Keratinocyte (primary cell): ENCODE measurements at regions not wholly inside any gene's neighbourhood (a gene's known extent, or its start where the extent isn't known, plus 50 kb on each side); places are given as distances from the start of the nearest gene placed in this dataset.
A peak's percentile ranks its signal among the peaks of the same experiment; 100 is the strongest.

Source experiments
- DNase-seq: peaks from one replicate; pipeline ENCODE4 v3.0.0-alpha.2; 2011; ENCODE audit warnings: low read depth, missing footprints, low spot score
- FAIRE-seq: peaks from 2 replicates; lab custom pipeline; 2011; peaks lifted over from hg19 to GRCh38; lab: Jason Lieb, UNC
- H2AFZ ChIP-seq: 2 replicates; pipeline ENCODE4 v1.6.0; 2012; ENCODE audit warnings: low read length, control low read depth, inconsistent platforms; ENCODE audit not compliant: control insufficient read depth
- H3K27ac ChIP-seq: 2 replicates; pipeline ENCODE4 v1.5.1; 2011; ENCODE audit warnings: low read length; ENCODE audit not compliant: control insufficient read depth, insufficient read depth
- H3K27me3 ChIP-seq: 3 replicates; pipeline ENCODE4 v1.6.0; 2011; ENCODE audit warnings: low read length; ENCODE audit not compliant: control insufficient read depth, insufficient read depth; ENCODE audit errors: extremely low read depth
- H3K36me3 ChIP-seq, 2 experiments: 2 replicates in 1 of 2; 3 replicates in 1 of 2; pipeline ENCODE4 v1.5.1; 2011; ENCODE audit warnings: low read length in 2 of 2, mild to moderate bottlenecking in 1 of 2; ENCODE audit not compliant: control insufficient read depth in 2 of 2, insufficient read depth in 2 of 2; ENCODE audit errors: extremely low read depth in 1 of 2
- H3K4me1 ChIP-seq: 3 replicates; pipeline ENCODE4 v1.5.1; 2011; ENCODE audit warnings: low read length; ENCODE audit not compliant: control insufficient read depth, insufficient read depth; ENCODE audit errors: extremely low read depth
- H3K4me2 ChIP-seq: 3 replicates; pipeline ENCODE4 v1.6.0; 2011; ENCODE audit warnings: low read depth, low read length; ENCODE audit not compliant: control insufficient read depth, insufficient read depth; ENCODE audit errors: extremely low read depth
- H3K4me3 ChIP-seq, 3 experiments: fragments of 200-600 bp in 1 of 3; sonication (generic) in 1 of 3; 2 replicates in 2 of 3; 3 replicates in 1 of 3; pipeline ENCODE4 v1.5.1; 2011 to 2016; ENCODE audit warnings: low read length in 3 of 3, mild to moderate bottlenecking in 3 of 3, control low read depth in 2 of 3, inconsistent platforms in 1 of 3, low read depth in 1 of 3, mixed read lengths in 1 of 3, mixed run types in 1 of 3, moderate library complexity in 1 of 3; ENCODE audit not compliant: control insufficient read depth in 2 of 3, insufficient read depth in 2 of 3; ENCODE audit errors: extremely low read depth in 1 of 3
- H3K79me2 ChIP-seq: 2 replicates; pipeline ENCODE4 v1.6.0; 2012; ENCODE audit warnings: low read length; ENCODE audit not compliant: control insufficient read depth, insufficient read depth
- H3K9ac ChIP-seq: 3 replicates; pipeline ENCODE4 v1.6.0; 2011; ENCODE audit warnings: low read length; ENCODE audit not compliant: control insufficient read depth, insufficient read depth; ENCODE audit errors: extremely low read depth
- H3K9me1 ChIP-seq: 3 replicates; pipeline ENCODE4 v1.6.0; 2011; ENCODE audit warnings: low read length; ENCODE audit not compliant: control insufficient read depth, insufficient read depth; ENCODE audit errors: extremely low read depth
- H3K9me3 ChIP-seq: 2 replicates; pipeline ENCODE4 v1.5.1; 2012; ENCODE audit warnings: low read depth, low read length; ENCODE audit not compliant: control insufficient read depth
- H4K20me1 ChIP-seq: 3 replicates; pipeline ENCODE4 v1.6.0; 2011; ENCODE audit warnings: low read length; ENCODE audit not compliant: control insufficient read depth, insufficient read depth; ENCODE audit errors: extremely low read depth
- EZH2 ChIP-seq: IDR thresholded peaks from one replicate; pipeline ENCODE4 v1.6.1; 2012; ENCODE audit warnings: inconsistent platforms, mild to moderate bottlenecking, low read length, moderate library complexity
- dilution Hi-C: fragments of 300-500 bp; cut with MboI; formaldehyde crosslinking; loops from one replicate; pipeline ENCODE4 v1.7.0; 2020; ENCODE audit warnings: low sequenced_read_pairs; ENCODE audit not compliant: extremely low pct_ligation_motif_present
- TF ChIP-seq, protein P1 (sequence below), 3 experiments: IDR thresholded peaks in 1 of 3; conservative IDR thresholded peaks in 1 of 3; optimal IDR thresholded peaks in 1 of 3; 2 replicates in 2 of 3; 3 replicates in 1 of 3; pipeline versions ENCODE3 to v1.5.1; 2011; ENCODE audit warnings: low read length in 3 of 3, mild to moderate bottlenecking in 3 of 3, moderate library complexity in 2 of 3, control low read depth in 1 of 3, inconsistent platforms in 1 of 3; ENCODE audit not compliant: insufficient read depth in 2 of 3; ENCODE audit errors: extremely low read depth in 1 of 3

DNA sequence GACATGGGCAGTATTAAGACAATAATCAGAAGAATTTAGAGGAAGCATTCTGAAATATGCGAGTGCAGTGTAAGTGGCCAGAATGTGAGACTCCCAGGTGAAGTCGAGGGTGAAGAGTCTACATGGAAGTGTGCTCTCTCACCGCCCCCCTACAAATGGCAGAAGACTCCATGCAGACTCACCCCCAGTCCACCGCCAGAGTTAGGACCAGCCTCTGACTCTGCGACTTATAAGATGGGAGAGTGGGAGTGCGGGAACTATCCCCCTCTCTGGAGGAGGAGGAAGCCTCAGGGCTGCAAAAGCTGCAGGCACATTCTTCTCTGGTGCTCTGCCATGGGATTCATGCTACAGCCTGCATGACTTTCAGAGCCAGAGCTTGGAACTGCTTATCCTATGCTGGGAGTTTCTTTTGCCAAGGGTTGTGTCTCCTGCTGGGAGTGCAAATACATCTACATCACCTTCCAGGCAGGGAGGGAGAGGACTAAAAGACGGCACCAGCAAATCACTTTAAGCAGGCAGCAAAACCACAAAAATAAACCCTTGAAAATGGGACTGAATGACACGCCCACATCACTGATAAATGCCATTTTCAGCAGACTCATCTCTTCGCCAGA is 206.7 kb upstream of the SULF2 start:
- H3K9me1 ChIP-seq = no peaks in the 10 kb centered on the region
- dilution Hi-C loops = no loop called here
- H2AFZ ChIP-seq = no peak overlapping the region
- FAIRE-seq (no peak), DNase-seq (no peak)
- peaks cover 10% of the 10 kb centered on the region for H3K4me1 ChIP-seq
- H3K4me2 ChIP-seq = peak overlapping the region; percentile 8
- peaks cover 14% of the 10 kb centered on the region for H3K9me3 ChIP-seq
- TF ChIP-seq EZH2 = no peak
- TF ChIP-seq, protein P1, sequence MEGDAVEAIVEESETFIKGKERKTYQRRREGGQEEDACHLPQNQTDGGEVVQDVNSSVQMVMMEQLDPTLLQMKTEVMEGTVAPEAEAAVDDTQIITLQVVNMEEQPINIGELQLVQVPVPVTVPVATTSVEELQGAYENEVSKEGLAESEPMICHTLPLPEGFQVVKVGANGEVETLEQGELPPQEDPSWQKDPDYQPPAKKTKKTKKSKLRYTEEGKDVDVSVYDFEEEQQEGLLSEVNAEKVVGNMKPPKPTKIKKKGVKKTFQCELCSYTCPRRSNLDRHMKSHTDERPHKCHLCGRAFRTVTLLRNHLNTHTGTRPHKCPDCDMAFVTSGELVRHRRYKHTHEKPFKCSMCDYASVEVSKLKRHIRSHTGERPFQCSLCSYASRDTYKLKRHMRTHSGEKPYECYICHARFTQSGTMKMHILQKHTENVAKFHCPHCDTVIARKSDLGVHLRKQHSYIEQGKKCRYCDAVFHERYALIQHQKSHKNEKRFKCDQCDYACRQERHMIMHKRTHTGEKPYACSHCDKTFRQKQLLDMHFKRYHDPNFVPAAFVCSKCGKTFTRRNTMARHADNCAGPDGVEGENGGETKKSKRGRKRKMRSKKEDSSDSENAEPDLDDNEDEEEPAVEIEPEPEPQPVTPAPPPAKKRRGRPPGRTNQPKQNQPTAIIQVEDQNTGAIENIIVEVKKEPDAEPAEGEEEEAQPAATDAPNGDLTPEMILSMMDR (optimal IDR thresholded peaks at IDR 0.05 in 1 of 3, IDR thresholded peaks at IDR 0.05 in 1 of 3, conservative IDR thresholded peaks at IDR 0.05 in 1 of 3; ENCODE audit: extremely low read depth in 1 of 3, insufficient read depth in 2 of 3, low read length in 3 of 3) = no peak
- H3K36me3 ChIP-seq = no peaks in the 10 kb centered on the region
- H3K4me3 ChIP-seq = no peak overlapping the region
- H3K9ac ChIP-seq = no peak overlapping the region
- H3K79me2 ChIP-seq = no peaks in the 10 kb centered on the region
- H3K27me3 ChIP-seq = peaks cover 2% of the 10 kb centered on the region
- no peaks in the 10 kb centered on the region for H4K20me1 ChIP-seq
- H3K27ac ChIP-seq = no peak overlapping the region

DNA sequence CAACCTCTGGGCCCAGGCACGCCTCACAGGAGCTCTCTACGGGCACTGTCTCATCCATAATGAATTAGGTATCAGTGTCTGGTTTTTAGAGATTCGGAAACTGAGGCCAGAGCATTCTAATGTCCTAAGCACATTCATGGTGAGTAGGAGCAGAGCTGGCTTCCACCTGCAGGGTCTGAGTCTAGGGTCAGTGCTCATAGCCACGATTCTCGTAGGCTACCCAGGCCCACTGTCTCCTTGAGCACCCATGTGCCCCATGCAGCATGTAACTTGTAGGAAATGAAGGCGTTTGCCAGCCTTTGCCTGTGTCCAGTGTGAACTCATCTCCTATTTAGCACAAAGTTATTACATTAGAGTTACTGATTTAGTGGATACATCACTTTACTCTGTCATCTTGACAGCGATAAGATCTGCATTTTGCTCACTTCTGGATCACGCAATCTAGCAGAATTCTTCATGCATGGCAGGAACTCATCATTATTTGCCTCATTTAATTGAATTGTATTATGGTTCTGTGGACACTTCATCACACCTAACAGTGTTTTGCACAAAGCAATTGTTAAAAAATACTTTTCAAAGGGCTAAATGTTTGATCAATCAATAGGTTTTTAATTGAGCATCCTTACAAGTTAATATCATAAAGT is 205.3 kb upstream of the SULF2 start:
- Histone ChIP-seq H3K27me3 (peaks cover 2% of the 10 kb centered on the region), H3K9me1 (no peaks in the 10 kb centered on the region), H3K9ac (no peak overlapping the region), H3K4me3 (no peak overlapping the region), H3K4me2 (no peak overlapping the region), H3K27ac (no peak overlapping the region), H3K4me1 (peaks cover 10% of the 10 kb centered on the region), H3K9me3 (peaks cover 14% of the 10 kb centered on the region), H3K79me2 (no peaks in the 10 kb centered on the region), H3K36me3 (no peaks in the 10 kb centered on the region), H2AFZ (no peak overlapping the region), H4K20me1 (no peaks in the 10 kb centered on the region)
- TF ChIP-seq EZH2 = no peak
- TF ChIP-seq, protein P1 (optimal IDR thresholded peaks at IDR 0.05 in 1 of 3, IDR thresholded peaks at IDR 0.05 in 1 of 3, conservative IDR thresholded peaks at IDR 0.05 in 1 of 3; ENCODE audit: extremely low read depth in 1 of 3, insufficient read depth in 2 of 3, low read length in 3 of 3) = no peak
- FAIRE-seq = no peak
- no peak for DNase-seq
- dilution Hi-C loops = no loop called here
